Fibroblast of lung (primary cell): ENCODE measurements at regions not wholly inside any gene's neighbourhood (a gene's known extent, or its start where the extent isn't known, plus 50 kb on each side); places are given as distances from the start of the nearest gene placed in this dataset.

ENCODE experiments used
- CTCF ChIP-seq, 2 donors: IDR thresholded peaks in 1 of 2; conservative IDR thresholded peaks in 1 of 2; 1 replicate in 1 of 2; 2 replicates in 1 of 2; pipeline ENCODE4 v1.5.1; 2011 to 2012; ENCODE audit warnings: low read length in 2 of 2, control low read depth in 1 of 2, inconsistent platforms in 1 of 2, low read depth in 1 of 2, mild to moderate bottlenecking in 1 of 2
- EZH2 ChIP-seq: IDR thresholded peaks from 2 replicates; pipeline ENCODE4 v1.5.1; 2012; ENCODE audit warnings: low read length, control low read depth, mild to moderate bottlenecking; ENCODE audit errors: missing control alignments

- TF ChIP-seq CTCF (conservative IDR thresholded peaks at IDR 0.05 in 1 of 2, IDR thresholded peaks at IDR 0.05 in 1 of 2; ENCODE audit: low read depth in 1 of 2, low read length in 2 of 2) (no peak), EZH2 (no peak)
These were observed 482.2 kb downstream of the PTPRC start for GRCh38 chr1:199121047-199121446.
